Loucy (cell line): ENCODE measurements at regions not wholly inside any gene's neighbourhood (a gene's known extent, or its start where the extent isn't known, plus 50 kb on each side); places are given as distances from the start of the nearest gene placed in this dataset.

Source experiments
- EZH2phosphoT487 ChIP-seq: fragments of 200-600 bp; IDR thresholded peaks from 2 replicates; pipeline ENCODE4 v1.6.1; 2018; ENCODE audit warnings: antibody characterized with exemption, mild to moderate bottlenecking, moderate library complexity, borderline replicate concordance
- TF ChIP-seq, protein P1 (sequence below): fragments of 200-600 bp; sonication (generic); conservative IDR thresholded peaks from 2 replicates; pipeline ENCODE4 v1.5.1; 2014; ENCODE audit warnings: mild to moderate bottlenecking, antibody characterized with exemption, low read length

- TF ChIP-seq, protein P1, sequence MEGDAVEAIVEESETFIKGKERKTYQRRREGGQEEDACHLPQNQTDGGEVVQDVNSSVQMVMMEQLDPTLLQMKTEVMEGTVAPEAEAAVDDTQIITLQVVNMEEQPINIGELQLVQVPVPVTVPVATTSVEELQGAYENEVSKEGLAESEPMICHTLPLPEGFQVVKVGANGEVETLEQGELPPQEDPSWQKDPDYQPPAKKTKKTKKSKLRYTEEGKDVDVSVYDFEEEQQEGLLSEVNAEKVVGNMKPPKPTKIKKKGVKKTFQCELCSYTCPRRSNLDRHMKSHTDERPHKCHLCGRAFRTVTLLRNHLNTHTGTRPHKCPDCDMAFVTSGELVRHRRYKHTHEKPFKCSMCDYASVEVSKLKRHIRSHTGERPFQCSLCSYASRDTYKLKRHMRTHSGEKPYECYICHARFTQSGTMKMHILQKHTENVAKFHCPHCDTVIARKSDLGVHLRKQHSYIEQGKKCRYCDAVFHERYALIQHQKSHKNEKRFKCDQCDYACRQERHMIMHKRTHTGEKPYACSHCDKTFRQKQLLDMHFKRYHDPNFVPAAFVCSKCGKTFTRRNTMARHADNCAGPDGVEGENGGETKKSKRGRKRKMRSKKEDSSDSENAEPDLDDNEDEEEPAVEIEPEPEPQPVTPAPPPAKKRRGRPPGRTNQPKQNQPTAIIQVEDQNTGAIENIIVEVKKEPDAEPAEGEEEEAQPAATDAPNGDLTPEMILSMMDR = no peak
- no peak for TF ChIP-seq EZH2phosphoT487
Measured at GRCh38 chr13:69306766-69307165, 800.9 kb upstream of the ATXN8OS start.
